ENCODE measurements at regions not wholly inside any gene's neighbourhood (a gene's known extent, or its start where the extent isn't known, plus 50 kb on each side); places are given as distances from the start of the nearest gene placed in this dataset.

- TF ChIP-seq CTCF (IDR thresholded peaks at IDR 0.05; ENCODE audit: low read depth, low read length): no peak
- no peak for TF ChIP-seq EZH2phosphoT487 (IDR thresholded peaks at IDR 0.05; ENCODE audit: low read depth)
Observed at GRCh38 chr2:61718965-61719364, 134.9 kb downstream of the FAM161A start.
